Activated CD4-positive, alpha-beta memory T cell treated with anti-CD3 and anti-CD28 coated beads, Interleukin-2, amount 10 ng/mL, durations not matched to agents 7 days and 5 days (primary cell): ENCODE measurements at regions not wholly inside any gene's neighbourhood (a gene's known extent, or its start where the extent isn't known, plus 50 kb on each side); places are given as distances from the start of the nearest gene placed in this dataset.

ENCODE experiments used
- CTCF ChIA-PET: fragments of 350-600 bp; sonication (Branson Sonifier 250); formaldehyde crosslinking; loops from one replicate; lab custom pipeline; 2021; ENCODE audit warnings: antibody characterized with exemption, inconsistent platforms; lab: Charles Lee
- POLR2A ChIA-PET: fragments of 350-600 bp; sonication (Branson Sonifier 250); formaldehyde crosslinking; loops from one replicate; lab custom pipeline; 2021; ENCODE audit warnings: antibody characterized with exemption; lab: Charles Lee
- DNase-seq: peaks from one replicate; pipeline ENCODE4 v3.0.0-alpha.2; 2020
- H3K27ac Mint-ChIP-seq: one replicate; pipeline ENCODE4 v1.8.0; 2021; ENCODE audit warnings: mild to moderate bottlenecking, mixed read lengths
- H3K27me3 Mint-ChIP-seq: one replicate; pipeline ENCODE4 v1.8.0; 2021; ENCODE audit warnings: mixed read lengths
- H3K36me3 Mint-ChIP-seq: one replicate; pipeline ENCODE4 v1.8.0; 2021; ENCODE audit warnings: low read depth, mixed read lengths
- H3K4me1 Mint-ChIP-seq: one replicate; pipeline ENCODE4 v1.8.0; 2021; ENCODE audit warnings: mixed read lengths
- H3K4me3 Mint-ChIP-seq: one replicate; pipeline ENCODE4 v1.8.0; 2021; ENCODE audit warnings: mild to moderate bottlenecking, mixed read lengths
- H3K9me3 Mint-ChIP-seq: one replicate; pipeline ENCODE4 v1.8.0; 2021; ENCODE audit warnings: mixed read lengths

- Mint-ChIP-seq H3K9me3 (no peaks in the 10 kb centered on the region), H3K27ac (no peak overlapping the region), H3K36me3 (no peaks in the 10 kb centered on the region), H3K4me1 (no peaks in the 10 kb centered on the region), H3K4me3 (no peak overlapping the region), H3K27me3 (peaks cover 5% of the 10 kb centered on the region)
- DNase-seq: no peak
- ChIA-PET POLR2A (no interaction called here), CTCF (no interaction called here)
These were observed 63.1 kb upstream of the FOXF1 start for GRCh38 chr16:86447228-86447627.

GRCh38 chr16:86448306-86448890 is 61.9 kb upstream of the FOXF1 start:
- no peaks in the 10 kb centered on the region for H3K4me1 Mint-ChIP-seq
- CTCF ChIA-PET: no interaction called here

GRCh38 chr16:86449446-86450095 is 60.8 kb upstream of the FOXF1 start:
- DNase-seq: no peak
- CTCF ChIA-PET: no interaction called here
- POLR2A ChIA-PET: no interaction called here
- Mint-ChIP-seq H3K9me3 (no peaks in the 10 kb centered on the region), H3K4me3 (no peak overlapping the region), H3K4me1 (no peaks in the 10 kb centered on the region), H3K36me3 (no peaks in the 10 kb centered on the region), H3K27ac (no peak overlapping the region), H3K27me3 (no peaks in the 10 kb centered on the region)

More at GRCh38 chr16:86448306-86448890, 61.9 kb upstream of the FOXF1 start:
- Mint-ChIP-seq H3K27me3 (peaks cover 4% of the 10 kb centered on the region), H3K27ac (no peak overlapping the region), H3K9me3 (no peaks in the 10 kb centered on the region), H3K36me3 (no peaks in the 10 kb centered on the region), H3K4me3 (no peak overlapping the region)
- POLR2A ChIA-PET: no interaction called here
- DNase-seq: no peak

DNA sequence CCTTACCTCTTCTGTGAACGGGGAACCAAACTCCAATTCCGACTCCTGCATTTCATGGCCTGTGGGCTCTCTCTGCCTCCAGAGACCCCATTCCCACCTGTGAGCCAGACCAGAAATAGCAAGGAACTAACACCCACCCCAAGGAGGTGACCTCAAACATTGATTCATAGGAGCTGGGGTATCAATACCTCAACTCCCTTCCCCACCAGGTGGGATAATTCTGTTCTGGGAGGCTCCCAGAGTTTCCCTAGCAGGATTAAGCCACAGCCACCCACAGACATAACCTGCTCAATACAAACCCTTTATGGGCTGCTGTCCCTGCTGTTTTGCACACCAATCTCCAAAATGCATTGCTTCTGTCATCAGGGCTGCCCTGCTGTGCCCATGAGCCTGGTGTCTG is 59.6 kb upstream of the FOXF1 start:
- H3K4me3 Mint-ChIP-seq: no peak overlapping the region
- no peaks in the 10 kb centered on the region for H3K36me3 Mint-ChIP-seq
- DNase-seq: no peak
- ChIA-PET CTCF (no interaction called here), POLR2A (no interaction called here)
- no peak overlapping the region for H3K27ac Mint-ChIP-seq
- H3K9me3 Mint-ChIP-seq: no peaks in the 10 kb centered on the region
- no peaks in the 10 kb centered on the region for H3K4me1 Mint-ChIP-seq
- H3K27me3 Mint-ChIP-seq: no peaks in the 10 kb centered on the region

- H3K36me3 Mint-ChIP-seq: no peaks in the 10 kb centered on the region
- no peaks in the 10 kb centered on the region for H3K4me1 Mint-ChIP-seq
- H3K4me3 Mint-ChIP-seq: no peak overlapping the region
- DNase-seq: no peak
- no peaks in the 10 kb centered on the region for H3K27me3 Mint-ChIP-seq
- ChIA-PET CTCF (no interaction called here), POLR2A (no interaction called here)
- no peak overlapping the region for H3K27ac Mint-ChIP-seq
- no peaks in the 10 kb centered on the region for H3K9me3 Mint-ChIP-seq
These were observed 57.9 kb upstream of the FOXF1 start for GRCh38 chr16:86452451-86452850.

- Mint-ChIP-seq H3K36me3 (no peaks in the 10 kb centered on the region), H3K4me3 (no peak overlapping the region), H3K27me3 (no peaks in the 10 kb centered on the region), H3K27ac (no peak overlapping the region), H3K9me3 (no peaks in the 10 kb centered on the region), H3K4me1 (no peaks in the 10 kb centered on the region)
- CTCF ChIA-PET: no interaction called here
- DNase-seq: no peak
- POLR2A ChIA-PET: no interaction called here
These were observed 55.2 kb upstream of the FOXF1 start for GRCh38 chr16:86455116-86455515.

DNA sequence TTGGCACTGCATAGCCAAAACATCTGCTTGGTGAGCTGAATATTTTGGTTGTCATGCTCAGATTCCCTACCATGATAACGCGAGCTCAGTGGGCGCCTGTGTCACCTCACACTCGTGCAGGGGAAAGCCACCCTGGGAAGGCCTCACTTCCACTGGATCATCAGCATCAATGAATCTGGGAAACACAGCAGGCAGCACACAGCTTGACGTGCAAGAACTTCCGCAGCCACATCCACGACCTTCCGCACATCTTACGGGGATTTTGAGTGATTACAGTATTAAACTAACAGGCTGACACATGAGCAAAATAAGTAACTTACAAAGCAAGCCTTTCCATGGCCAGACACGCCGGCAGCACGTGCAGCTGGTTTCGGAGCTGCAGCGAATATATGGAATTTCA is 54.7 kb upstream of the FOXF1 start:
- ChIA-PET POLR2A (no interaction called here), CTCF (no interaction called here)
- H3K36me3 Mint-ChIP-seq: no peaks in the 10 kb centered on the region
- no peaks in the 10 kb centered on the region for H3K27me3 Mint-ChIP-seq
- no peak for DNase-seq
- H3K27ac Mint-ChIP-seq: no peak overlapping the region
- no peak overlapping the region for H3K4me3 Mint-ChIP-seq
- H3K4me1 Mint-ChIP-seq: no peaks in the 10 kb centered on the region
- no peaks in the 10 kb centered on the region for H3K9me3 Mint-ChIP-seq

GRCh38 chr16:86457501-86458148 is 52.7 kb upstream of the FOXF1 start:
- CTCF ChIA-PET: interaction anchor here (0.6 to 1.1 kb wide), 2 partner anchors 117 to 441 kb away, joined by 3 read pairs; no protein-coding TSS in a partner anchor
- no peaks in the 10 kb centered on the region for H3K4me1 Mint-ChIP-seq
- H3K27ac Mint-ChIP-seq: no peak overlapping the region
- no peaks in the 10 kb centered on the region for H3K36me3 Mint-ChIP-seq
- DNase-seq: no peak
- H3K9me3 Mint-ChIP-seq: peaks cover 3% of the 10 kb centered on the region
- no peak overlapping the region for H3K4me3 Mint-ChIP-seq
- no peaks in the 10 kb centered on the region for H3K27me3 Mint-ChIP-seq
- POLR2A ChIA-PET: no interaction called here

- no peaks in the 10 kb centered on the region for H3K4me1 Mint-ChIP-seq
- POLR2A ChIA-PET: no interaction called here
- no peaks in the 10 kb centered on the region for H3K27me3 Mint-ChIP-seq
- no peak overlapping the region for H3K27ac Mint-ChIP-seq
- DNase-seq: no peak
- no peak overlapping the region for H3K4me3 Mint-ChIP-seq
- CTCF ChIA-PET: interaction anchor here (0.6 to 1.1 kb wide), 2 partner anchors 118 to 441 kb away, joined by 3 read pairs; no protein-coding TSS in a partner anchor
- peaks cover 3% of the 10 kb centered on the region for H3K9me3 Mint-ChIP-seq
- no peaks in the 10 kb centered on the region for H3K36me3 Mint-ChIP-seq
These were observed 52.1 kb upstream of the FOXF1 start for GRCh38 chr16:86458149-86458777.

- no peaks in the 10 kb centered on the region for H3K4me1 Mint-ChIP-seq
- ChIA-PET POLR2A (no interaction called here), CTCF (interaction anchor here (0.7 kb wide), 1 partner anchor 15 kb away, joined by 3 read pairs; no protein-coding TSS in a partner anchor)
- H3K27ac Mint-ChIP-seq: no peak overlapping the region
- no peaks in the 10 kb centered on the region for H3K27me3 Mint-ChIP-seq
- no peak for DNase-seq
- H3K36me3 Mint-ChIP-seq: no peaks in the 10 kb centered on the region
- H3K4me3 Mint-ChIP-seq: no peak overlapping the region
- peaks cover 9% of the 10 kb centered on the region for H3K9me3 Mint-ChIP-seq
These were observed 51.1 kb upstream of the FOXF1 start for GRCh38 chr16:86459266-86459665.
